ENCODE measurements at regions not wholly inside any gene's neighbourhood (a gene's known extent, or its start where the extent isn't known, plus 50 kb on each side); places are given as distances from the start of the nearest gene placed in this dataset.

DNA sequence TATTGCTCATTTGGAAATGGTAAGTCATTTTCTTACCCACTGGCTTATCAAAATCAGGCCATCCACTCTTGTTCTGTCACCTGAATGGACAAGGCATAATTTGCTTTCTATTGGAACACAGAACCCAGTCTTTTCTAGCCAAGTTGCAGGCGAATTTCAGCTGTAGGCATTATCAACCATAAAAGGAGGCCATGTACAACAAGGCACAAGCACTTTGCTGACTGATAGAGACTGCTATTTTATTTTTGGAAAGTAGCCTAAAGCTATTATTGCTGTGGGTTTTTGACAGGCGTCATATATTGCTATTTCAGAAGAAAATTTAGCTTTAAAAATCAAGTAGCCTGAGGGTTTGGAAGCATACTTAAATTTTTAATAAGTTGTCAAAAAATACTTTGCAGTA is 344.2 kb downstream of the HDGFL1 start:
- TF ChIP-seq POLR2AphosphoS5 (IDR thresholded peaks at IDR 0.05; ENCODE audit: borderline replicate concordance, low read depth, low read length) (no peak), EZH2 (IDR thresholded peaks at IDR 0.05) (no peak), FOXP2 (optimal IDR thresholded peaks at IDR 0.05; ENCODE audit: control extremely low read depth, extremely low read length, insufficient read depth) (no peak)
